CD4-positive, alpha-beta T cell treated with Interleukin-2 at 100 ng/mL for 4 hours (primary cell): ENCODE measurements at regions not wholly inside any gene's neighbourhood (a gene's known extent, or its start where the extent isn't known, plus 50 kb on each side); places are given as distances from the start of the nearest gene placed in this dataset.

ENCODE experiments used
- DNase-seq: peaks from one replicate; pipeline ENCODE4 v3.0.0-alpha.2; 2020; ENCODE audit warnings: low spot score

GRCh38 chrX:9196961-9197640 lies 163.2 kb upstream of the FAM9B start:
- no peak for DNase-seq

DNA sequence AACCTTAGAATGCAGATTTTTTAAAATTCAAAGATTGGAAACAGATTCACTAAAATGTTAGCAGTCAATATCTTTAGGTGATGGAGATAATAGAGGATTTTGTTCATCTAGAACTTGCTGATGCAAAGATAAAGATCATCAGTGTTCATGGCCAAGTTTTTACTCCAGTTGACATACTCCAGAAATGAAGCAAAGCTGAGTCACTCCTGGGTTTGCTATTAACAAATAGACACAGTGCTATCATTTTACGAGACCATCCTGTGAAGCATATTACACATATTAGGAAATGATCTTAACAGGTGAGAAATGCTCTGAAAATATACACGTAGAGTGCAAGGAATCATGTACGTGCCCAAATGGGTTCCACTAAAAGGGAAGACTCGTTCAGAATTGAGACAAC lies 170.6 kb upstream of the FAM9B start:
- DNase-seq = no peak

GRCh38 chrX:9205599-9206223 lies 171.8 kb upstream of the FAM9B start:
- DNase-seq = no peak

- no peak for DNase-seq
These were observed 173.2 kb upstream of the FAM9B start for GRCh38 chrX:9207142-9207541.

DNA sequence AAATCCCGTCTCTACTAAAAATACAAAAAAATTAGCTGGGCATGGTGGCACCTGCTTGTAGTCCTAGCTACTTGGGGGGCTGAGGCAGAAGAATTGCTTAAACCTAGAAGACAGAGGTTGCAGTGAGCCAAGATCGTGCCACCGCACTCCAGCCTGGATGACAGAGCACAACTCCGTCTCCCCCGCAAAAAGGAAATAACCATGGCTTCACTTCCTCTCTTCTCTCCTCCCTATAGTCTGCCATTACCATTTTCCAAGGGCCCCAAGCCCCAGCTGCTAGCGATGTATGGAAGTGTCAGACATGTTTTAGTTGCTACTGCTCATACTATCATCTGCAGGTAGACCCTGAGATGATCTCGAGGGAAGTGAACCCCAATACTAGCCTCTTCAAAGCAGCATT lies 177.3 kb upstream of the FAM9B start:
- DNase-seq = no peak

- no peak for DNase-seq
These were observed 187.9 kb upstream of the FAM9B start for GRCh38 chrX:9221781-9222180.

GRCh38 chrX:9222299-9222698 lies 188.4 kb upstream of the FAM9B start:
- DNase-seq = no peak

DNA sequence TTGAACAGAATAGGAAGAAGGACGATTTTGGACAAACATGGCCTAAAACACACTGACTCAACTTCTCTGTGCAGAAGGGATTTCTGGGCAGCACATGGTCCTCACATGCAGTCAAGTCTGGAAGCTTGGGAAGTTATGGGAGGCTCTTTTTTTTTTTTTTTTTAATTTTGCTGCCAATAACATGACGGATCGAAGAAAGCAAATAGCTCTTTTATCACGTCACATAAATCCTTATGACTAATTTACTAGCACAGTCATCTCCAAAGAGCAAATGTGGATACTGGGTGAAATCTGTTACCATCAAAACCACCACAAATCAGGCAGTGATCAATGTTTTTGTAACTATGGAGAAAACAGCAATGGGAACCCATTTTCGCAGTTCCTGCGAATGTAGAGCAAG lies 193.3 kb upstream of the FAM9B start:
- DNase-seq = no peak

DNA sequence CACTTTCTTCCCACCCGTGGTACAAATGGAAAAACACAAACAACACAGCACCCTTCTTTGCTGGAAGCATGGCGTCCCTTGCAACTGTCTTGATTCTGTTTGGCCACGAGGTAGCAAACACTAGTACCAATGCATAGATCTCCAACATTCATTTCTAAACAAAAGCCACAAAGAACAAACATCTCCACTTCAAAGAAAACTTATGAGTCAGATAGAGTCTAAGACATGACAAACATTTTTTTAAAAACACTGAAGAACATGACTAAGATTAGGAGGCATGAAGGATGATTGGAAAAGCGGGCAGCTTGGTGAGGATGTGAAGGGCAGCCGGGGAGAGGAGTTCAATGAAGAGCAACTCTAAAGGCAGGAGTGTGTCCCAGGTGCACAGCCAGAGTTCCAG lies 197.6 kb upstream of the FAM9B start:
- DNase-seq = no peak

DNA sequence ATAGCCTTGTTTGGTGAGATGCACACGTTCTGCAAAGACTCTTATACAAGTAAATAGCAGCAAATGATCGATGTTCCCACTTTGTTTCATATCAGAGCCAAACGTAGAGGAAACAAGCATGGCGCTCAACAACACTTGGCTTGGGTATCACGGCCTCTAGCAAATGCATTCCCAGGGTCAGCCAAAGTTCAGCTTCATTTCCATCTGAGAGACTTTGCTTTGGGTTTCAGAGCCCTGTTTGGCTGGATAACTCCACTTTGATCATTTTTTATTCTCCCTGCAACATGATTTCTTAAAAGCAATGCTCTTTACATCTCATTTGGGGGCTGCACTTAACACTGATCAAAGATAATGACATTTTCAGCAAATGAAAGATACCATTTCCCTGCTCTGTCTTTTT lies 199.2 kb upstream of the FAM9B start:
- no peak for DNase-seq

DNA sequence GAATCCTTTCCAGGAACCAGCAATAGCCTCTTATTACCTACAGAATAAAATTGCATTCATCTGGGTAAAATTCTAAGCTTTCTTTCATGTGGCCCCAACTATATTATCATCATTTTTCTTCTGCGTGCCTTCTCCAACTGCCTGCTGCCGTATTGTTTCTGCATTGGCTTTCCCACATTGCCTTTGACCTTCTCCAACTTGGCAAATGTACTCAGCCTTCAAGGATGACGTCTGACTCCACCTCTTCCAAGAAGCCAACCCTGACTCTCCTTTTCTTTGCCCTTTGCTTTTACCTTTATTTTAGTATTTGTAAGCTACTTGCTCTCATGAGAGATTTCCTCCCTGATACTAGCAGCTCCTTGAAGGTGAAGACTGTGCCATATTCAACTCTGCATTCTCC lies 200.4 kb upstream of the FAM9B start:
- no peak for DNase-seq

DNA sequence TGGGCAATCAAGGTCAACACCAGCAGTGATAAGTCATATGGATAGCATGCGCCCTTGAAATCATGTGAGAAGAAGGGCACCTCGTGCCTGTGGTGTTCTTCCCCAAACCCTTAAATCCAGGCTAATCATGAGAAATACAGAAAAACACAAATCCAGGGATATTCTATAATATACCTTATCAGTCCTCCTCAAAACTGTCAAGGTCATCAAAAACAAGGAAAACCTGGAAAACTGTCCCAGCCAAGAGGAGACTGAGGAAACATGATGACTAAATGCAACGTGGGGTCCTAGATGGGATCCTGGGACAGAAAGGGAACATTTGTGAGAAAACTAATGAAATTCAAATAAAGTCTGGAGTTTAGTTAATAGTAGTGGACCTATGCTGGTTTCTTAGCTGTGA lies 201.8 kb upstream of the FAM9B start:
- DNase-seq = no peak

- DNase-seq = no peak
These were observed 207.0 kb upstream of the FAM9B start for GRCh38 chrX:9240956-9241355.

DNA sequence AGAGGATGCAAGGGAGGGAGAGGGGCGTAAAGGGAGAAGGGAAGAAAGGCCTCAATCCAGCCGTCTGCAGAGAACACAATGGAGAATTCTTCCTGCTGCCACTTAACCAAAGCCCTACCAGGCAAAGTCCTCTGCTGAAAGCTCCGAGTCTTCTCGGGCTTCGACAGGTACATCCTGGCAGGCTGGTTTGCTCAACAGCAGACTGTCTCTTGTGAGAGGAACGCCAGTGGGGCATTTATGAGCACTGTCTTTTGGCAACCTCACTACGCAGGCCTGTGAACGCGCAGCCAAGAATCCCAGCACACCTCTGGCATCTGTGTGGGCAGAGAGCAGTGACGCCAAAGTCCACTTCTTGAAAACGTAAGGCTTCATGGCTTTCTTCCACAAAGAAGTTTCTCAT lies 207.5 kb upstream of the FAM9B start:
- no peak for DNase-seq

- DNase-seq = no peak
These were observed 215.3 kb upstream of the FAM9B start for GRCh38 chrX:9249051-9249846.

DNA sequence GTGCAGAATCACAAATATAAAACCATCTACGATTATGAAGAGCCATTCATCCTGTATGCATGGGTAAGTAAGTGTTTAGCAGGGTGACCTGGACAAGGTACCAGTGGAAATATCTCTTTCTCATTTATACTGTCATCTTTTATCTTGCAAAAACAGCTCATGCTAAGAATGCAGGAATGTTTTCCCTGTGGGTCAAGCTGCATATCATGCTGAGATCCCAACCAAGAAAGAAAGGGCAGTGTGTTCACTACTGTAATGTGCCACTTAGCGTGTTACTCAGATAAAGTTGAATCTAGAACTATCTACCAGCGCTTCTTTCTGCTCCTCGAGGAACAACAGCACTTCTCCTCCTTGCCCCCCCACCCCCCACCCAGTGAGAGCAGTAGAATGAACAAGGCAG lies 212.7 kb upstream of the TBL1X start:
- DNase-seq = no peak

GRCh38 chrX:9253211-9253610 lies 211.6 kb upstream of the TBL1X start:
- DNase-seq = no peak

DNA sequence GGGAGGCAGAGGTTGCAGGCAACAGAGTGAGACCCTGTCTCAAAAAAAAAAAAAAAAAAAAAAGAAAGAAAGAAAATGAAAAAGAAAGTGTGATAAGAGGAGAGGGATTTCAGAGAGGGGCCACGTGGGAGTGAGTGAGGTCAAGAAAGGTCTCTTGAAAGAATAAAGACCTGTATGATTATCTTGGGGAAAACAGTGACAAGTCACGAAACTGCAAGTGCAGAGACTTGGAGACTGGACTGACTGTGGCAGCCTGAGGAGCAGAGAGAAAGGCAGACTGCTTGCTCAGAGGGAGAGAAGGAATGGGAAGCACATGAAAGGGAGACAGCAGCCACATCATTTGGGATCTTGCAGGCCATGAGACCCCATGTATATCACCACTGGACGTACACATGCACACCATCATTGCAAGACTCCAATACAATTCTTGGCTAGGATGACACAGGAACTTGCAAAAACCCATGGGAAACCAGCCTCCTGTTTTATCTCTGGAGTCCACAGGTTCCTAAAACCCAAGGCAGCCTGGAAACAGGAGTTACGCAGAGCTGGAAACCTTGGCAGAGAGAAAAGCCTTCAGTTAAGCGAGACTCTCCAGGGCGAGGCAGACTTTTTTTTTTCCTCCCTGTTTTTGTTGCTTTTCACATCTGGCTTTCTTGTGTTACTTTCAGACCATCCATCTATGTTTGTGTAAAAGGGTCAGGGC lies 207.0 kb upstream of the TBL1X start:
- DNase-seq = no peak

DNA sequence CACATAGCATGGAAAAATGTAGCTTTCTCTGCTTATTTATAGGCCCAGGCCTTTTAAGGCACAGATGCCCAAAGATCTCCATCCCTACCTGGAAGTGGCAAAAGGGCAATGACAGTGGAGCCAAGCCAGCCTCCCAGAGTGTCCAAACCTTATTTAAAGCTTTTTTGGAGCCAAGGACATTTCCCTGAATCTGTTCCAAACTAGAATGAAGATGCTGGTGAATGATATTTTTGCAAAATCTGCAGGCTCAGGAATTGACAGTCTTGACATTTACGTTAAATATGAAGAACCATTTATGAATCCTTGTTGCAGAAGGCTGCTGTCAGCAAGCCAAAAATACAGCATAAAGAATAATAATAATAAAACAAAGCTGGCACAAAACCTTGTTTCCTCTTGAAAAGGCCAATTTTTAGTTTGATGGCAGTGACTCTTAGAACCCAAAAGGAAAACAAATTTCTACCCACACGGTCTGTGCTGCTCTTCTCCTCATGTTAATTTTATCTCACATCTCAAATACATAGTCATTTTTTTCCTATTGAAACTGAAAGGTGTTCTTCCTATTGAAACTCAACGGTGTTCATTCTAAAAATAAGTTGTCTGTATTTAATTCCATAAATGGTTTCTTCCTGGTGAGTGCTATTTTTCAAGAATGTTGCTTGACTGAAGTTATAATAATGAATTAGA lies 206.3 kb upstream of the TBL1X start:
- no peak for DNase-seq

DNA sequence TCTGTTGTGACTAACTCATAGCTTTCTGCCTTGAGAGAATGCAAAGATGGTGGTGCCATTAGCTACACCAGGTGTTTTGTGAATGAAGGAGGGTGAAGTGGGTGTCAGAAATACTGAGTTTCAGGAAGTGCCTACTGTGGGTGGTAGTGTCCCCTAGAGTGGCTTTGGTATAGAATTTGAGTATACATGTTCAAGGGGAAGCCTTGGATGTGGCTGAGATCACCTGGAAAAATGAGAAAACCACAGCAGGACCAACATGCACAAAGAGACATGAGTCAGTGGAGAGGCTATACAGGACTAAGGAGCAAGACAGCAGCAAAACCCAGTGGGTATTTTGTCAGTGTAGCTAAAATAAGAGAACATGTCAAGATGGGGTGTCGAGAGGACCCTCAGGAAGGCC lies 204.3 kb upstream of the TBL1X start:
- no peak for DNase-seq

DNA sequence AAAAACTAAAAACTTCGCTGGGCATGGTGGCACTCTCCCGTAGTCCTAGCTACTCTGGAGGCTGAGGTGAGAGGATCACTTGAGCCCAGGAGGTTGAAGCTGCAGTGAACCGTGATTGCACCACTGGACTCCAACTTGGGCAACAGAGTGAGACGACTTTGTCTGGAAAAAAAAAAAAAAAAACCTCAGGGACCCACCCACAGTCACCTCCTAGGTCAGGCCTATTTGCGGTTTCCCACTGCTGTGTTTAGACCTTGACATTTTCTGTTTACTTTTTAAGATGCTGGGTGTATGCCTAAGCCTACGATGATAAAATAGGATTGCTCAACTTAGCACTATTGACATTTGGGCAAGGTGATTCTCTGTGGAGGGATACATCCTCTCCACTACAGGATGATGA lies 197.4 kb upstream of the TBL1X start:
- no peak for DNase-seq

GRCh38 chrX:9269134-9269533 lies 195.7 kb upstream of the TBL1X start:
- no peak for DNase-seq
